ENCODE measurements at regions not wholly inside any gene's neighbourhood (a gene's known extent, or its start where the extent isn't known, plus 50 kb on each side); places are given as distances from the start of the nearest gene placed in this dataset.

GRCh38 chr1:191350938-191351337 lies 807.3 kb upstream of the RGS18 start:
- Histone ChIP-seq H3K36me3 (ENCODE audit: control insufficient read depth, insufficient read depth, low read length) (no peaks in the 10 kb centered on the region), H3K27me3 (ENCODE audit: control insufficient read depth, insufficient read depth, low read length) (no peaks in the 10 kb centered on the region), H4K5ac (ENCODE audit: low read depth, low read length) (no peak overlapping the region), H3K4me1 (ENCODE audit: control insufficient read depth, insufficient read depth, low read length) (no peaks in the 10 kb centered on the region), H3K79me1 (ENCODE audit: low read depth in 1 of 2, low read length in 2 of 2) (no peaks in the 10 kb centered on the region), H3K4me3 (ENCODE audit: insufficient read depth, low read depth, low read length) (no peak overlapping the region), H2BK5ac (ENCODE audit: low read depth, low read length, poor library complexity, severe bottlenecking) (no peak overlapping the region), H3K9me1 (ENCODE audit: insufficient read depth, low read length) (no peaks in the 10 kb centered on the region), H2BK15ac (ENCODE audit: low read depth, low read length) (no peak overlapping the region), H4K8ac (ENCODE audit: low read depth in 2 of 2, low read length in 2 of 2) (no peak overlapping the region), H3K9ac (ENCODE audit: low read depth, low read length) (no peak overlapping the region), H2AFZ (replicated peaks; ENCODE audit: low read length, poor library complexity) (no peak overlapping the region), H3K4ac (ENCODE audit: low read depth, low read length) (no peak overlapping the region), H3K18ac (ENCODE audit: low read depth, low read length) (no peak overlapping the region), H2AK9ac (replicated peaks; ENCODE audit: low read depth, low read length, poor library complexity) (no peak overlapping the region), H4K91ac (ENCODE audit: insufficient read depth, low read depth, low read length) (no peak overlapping the region), H3K14ac (replicated peaks; ENCODE audit: low read depth, low read length) (no peak overlapping the region), H3K27ac (ENCODE audit: insufficient read depth, low read length) (no peak overlapping the region), H4K20me1 (ENCODE audit: insufficient read depth, low read length) (no peaks in the 10 kb centered on the region), H2BK120ac (ENCODE audit: low read depth, low read length) (no peak overlapping the region), H2BK20ac (ENCODE audit: low read depth, low read length) (no peak overlapping the region), H3K4me2 (ENCODE audit: low read depth, low read length) (no peak overlapping the region), H3K23ac (ENCODE audit: low read depth, low read length) (no peak overlapping the region), H3K9me3 (ENCODE audit: control insufficient read depth, insufficient read depth, low read length) (no peaks in the 10 kb centered on the region), H3K56ac (ENCODE audit: extremely low read depth, insufficient read depth, low read length) (no peak overlapping the region), H2AK5ac (ENCODE audit: low read depth, low read length) (no peak overlapping the region)
- in situ Hi-C loops (cut with MboI; ENCODE audit: low sequenced_read_pairs), result no loop called here
- ATAC-seq (ENCODE audit: low read depth), result no peak
- POLR2A ChIA-PET (ENCODE audit: unreplicated experiment), result no interaction called here
- no peak for DNase-seq
- intact Hi-C loops (cut with micrococcal nuclease), result no loop called here
- CTCF ChIA-PET, result no interaction called here
- dilution Hi-C loops (cut with HindIII; ENCODE audit: low sequenced_read_pairs, unreplicated experiment), result no loop called here
- BruUV-seq (replicated peaks), result no TSS peak
- TF ChIP-seq RCOR1 (IDR thresholded peaks at IDR 0.05; ENCODE audit: insufficient replicate concordance, low read length), result no peak
- no peak for TF ChIP-seq MAFK (IDR thresholded peaks at IDR 0.05; ENCODE audit: low read depth, low read length)
- TF ChIP-seq RFX5 (IDR thresholded peaks at IDR 0.05; ENCODE audit: low read depth, low read length), result no peak
- no peak for TF ChIP-seq BHLHE40 (IDR thresholded peaks at IDR 0.05; ENCODE audit: low read depth, low read length)
- TF ChIP-seq CEBPB (IDR thresholded peaks at IDR 0.05; ENCODE audit: low read depth, low read length), result no peak
- TF ChIP-seq SMC3 (IDR thresholded peaks at IDR 0.05; ENCODE audit: low read depth, low read length), result no peak
- TF ChIP-seq ELK1 (IDR thresholded peaks at IDR 0.05; ENCODE audit: borderline replicate concordance, low read depth, low read length), result no peak
- no peak for TF ChIP-seq MAZ (IDR thresholded peaks at IDR 0.05; ENCODE audit: borderline replicate concordance, low read depth, low read length)
- TF ChIP-seq CTCF (conservative IDR thresholded peaks at IDR 0.05; ENCODE audit: low read depth, low read length), result no peak
- TF ChIP-seq USF2 (IDR thresholded peaks at IDR 0.05; ENCODE audit: low read depth, low read length), result no peak
- TF ChIP-seq MXI1 (IDR thresholded peaks at IDR 0.05; ENCODE audit: borderline replicate concordance, low read depth, low read length), result no peak
- TF ChIP-seq FOS (IDR thresholded peaks at IDR 0.05; ENCODE audit: low read depth, low read length), result no peak
- no peak for TF ChIP-seq CHD1 (IDR thresholded peaks at IDR 0.05; ENCODE audit: low read depth, low read length)
- TF ChIP-seq NFE2L2 (IDR thresholded peaks at IDR 0.05; ENCODE audit: low read depth, low read length), result no peak
- no peak for TF ChIP-seq RAD21 (IDR thresholded peaks at IDR 0.05; ENCODE audit: low read length)
- TF ChIP-seq POLR2A (IDR thresholded peaks at IDR 0.05; ENCODE audit: low read depth, low read length), result no peak
- WGBS, 2 experiments (ENCODE audit: extremely low coverage in 2 of 2, insufficient read length in 1 of 2), result no CpG with 5 or more reads among the region's 1 CpG

Measured in IMR-90 (cell line).